Stimulated activated CD8-positive, alpha-beta memory T cell treated with anti-CD3 and anti-CD28 coated beads, Interleukin-4, amount 100 ng/mL, for 4 hours (primary cell): ENCODE measurements at regions not wholly inside any gene's neighbourhood (a gene's known extent, or its start where the extent isn't known, plus 50 kb on each side); places are given as distances from the start of the nearest gene placed in this dataset.
"Not testable (repeated sequence)": the region's sequence is repeated elsewhere in the genome, so short reads cannot be mapped to it uniquely, and the experiment has no call there.

ENCODE experiments used
- DNase-seq, 2 donors: peaks; one replicate each; pipeline ENCODE4 v3.0.0-alpha.2; 2020; ENCODE audit warnings: low read depth in 2 of 2, low spot score in 1 of 2

DNA sequence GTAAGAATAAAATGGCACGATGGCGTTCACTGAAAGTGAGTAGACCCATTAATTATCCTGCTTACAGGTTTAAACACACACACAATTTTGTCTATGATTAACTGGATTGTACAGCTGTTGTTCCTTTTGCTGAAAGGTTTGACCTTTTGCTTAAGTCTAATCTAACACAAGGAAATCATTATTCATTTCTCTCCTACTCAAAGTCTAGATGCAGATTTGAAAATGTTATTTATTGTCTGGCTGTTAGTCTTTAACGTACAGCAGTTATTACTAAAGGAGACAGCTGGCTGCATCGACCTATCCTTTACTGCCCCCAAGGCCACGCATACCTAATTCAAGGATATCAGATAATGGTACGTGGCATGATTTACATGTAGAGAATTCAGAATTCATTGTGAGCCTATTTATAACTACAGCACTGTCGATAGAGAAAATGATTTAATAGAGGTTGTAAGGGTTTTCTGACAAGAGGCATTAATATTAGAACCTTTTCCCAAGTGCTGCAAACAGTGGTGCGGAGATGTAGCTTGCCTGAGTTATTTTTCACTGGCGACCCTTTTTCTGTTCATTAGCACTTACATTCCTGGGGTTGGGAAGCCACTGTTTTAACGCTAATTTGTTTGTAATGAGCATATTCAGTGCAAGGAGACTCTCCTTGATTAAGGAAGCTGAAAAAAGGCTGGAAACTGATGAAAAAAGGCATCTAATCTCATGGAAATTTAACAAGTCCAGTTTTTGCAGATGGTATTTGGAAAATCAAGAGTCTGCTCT, 368.4 kb upstream of the GRAMD2B start:
- DNase-seq = no peak

DNA sequence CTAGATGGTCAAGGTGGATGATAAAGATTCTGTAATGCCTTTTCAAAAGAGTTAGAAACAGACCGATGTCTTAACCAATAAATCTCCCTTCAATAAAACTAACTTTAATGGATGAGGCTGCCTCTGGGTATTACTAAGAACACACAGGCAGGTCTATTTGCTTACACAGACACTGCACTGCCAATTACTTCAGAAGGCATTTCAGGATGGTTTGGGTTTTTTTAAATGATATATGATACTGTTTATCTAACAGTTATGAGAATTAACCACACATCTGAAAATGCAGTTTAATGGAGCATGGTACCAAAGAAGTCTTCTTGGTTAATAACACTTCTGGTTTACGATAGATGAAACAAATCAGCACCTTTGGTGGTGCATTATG, 367.9 kb upstream of the GRAMD2B start:
- DNase-seq = no peak

DNA sequence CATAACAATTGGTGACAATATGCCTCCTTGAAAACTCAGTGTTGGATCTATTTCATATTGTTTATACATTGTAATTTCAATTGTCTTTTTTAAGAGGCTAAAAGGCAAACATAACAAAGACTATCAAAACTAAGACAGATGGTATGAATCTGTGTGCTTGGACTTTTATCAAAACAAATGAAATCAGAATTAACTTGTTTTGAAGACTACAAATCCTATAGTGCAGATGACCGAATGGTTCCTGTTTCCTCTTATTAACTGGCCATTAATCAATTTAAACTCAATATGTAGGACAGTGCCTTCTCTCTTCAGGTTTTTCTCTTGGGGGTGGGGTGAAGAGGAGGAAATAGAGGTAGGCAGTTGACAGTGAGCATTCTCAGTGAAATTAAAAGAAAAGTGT, 366.9 kb upstream of the GRAMD2B start:
- no peak for DNase-seq

DNA sequence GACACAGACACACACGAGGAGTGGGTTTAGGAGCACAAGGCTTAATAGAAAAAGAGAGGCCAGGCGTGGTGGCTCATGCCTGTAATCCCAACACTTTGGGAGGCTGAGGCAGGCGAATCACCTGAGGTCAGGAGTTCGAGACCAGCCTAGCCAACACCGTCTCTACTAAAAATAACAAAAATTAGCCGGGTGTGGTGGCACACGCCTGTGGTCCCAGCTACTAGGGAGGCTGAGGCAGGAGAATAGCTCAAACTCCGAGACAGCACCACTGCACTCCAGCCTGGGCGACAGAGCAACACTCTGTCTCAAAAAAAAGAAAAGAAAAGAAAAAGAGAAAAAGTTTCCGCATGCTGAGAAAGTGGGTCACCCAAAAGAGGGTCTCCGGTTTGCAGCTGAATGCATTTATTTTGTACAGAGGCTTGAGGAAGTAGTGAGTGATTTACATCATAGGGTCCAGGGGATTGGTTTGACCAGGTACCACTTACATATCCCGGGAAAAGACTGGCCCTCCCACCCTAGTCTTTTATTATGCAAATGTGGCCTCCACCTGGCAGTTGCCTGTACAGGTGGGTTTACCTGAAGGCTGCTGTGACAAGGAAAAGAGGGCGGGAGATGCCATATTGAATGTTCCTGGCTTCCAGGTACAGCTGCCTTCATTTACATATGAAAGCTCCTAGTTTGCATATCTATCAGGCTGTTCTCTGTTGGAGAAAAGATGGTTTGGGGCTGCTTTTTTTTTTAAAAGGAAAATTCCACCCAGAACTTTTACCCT, 366.2 kb upstream of the GRAMD2B start:
- no peak for DNase-seq

DNA sequence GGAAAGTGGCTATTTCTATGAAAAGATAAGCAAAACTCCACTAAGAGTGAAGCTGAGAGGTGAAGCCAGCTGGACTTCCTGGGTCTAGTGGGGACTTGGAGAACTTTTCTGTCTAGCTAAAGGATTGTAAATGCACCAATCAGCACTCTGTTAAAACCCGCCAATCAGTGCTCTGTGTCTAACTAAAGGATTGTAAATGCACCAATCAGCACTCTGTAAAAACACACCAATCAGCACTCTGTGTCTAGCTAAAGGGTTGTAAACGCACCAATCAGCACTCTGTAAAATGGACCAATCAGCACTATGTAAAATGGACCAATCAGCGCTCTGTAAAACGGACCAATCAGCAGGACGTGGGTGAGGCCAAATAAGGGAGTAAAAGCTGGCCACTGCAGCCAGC, 364.8 kb upstream of the GRAMD2B start:
- not testable (repeated sequence) for DNase-seq

DNA sequence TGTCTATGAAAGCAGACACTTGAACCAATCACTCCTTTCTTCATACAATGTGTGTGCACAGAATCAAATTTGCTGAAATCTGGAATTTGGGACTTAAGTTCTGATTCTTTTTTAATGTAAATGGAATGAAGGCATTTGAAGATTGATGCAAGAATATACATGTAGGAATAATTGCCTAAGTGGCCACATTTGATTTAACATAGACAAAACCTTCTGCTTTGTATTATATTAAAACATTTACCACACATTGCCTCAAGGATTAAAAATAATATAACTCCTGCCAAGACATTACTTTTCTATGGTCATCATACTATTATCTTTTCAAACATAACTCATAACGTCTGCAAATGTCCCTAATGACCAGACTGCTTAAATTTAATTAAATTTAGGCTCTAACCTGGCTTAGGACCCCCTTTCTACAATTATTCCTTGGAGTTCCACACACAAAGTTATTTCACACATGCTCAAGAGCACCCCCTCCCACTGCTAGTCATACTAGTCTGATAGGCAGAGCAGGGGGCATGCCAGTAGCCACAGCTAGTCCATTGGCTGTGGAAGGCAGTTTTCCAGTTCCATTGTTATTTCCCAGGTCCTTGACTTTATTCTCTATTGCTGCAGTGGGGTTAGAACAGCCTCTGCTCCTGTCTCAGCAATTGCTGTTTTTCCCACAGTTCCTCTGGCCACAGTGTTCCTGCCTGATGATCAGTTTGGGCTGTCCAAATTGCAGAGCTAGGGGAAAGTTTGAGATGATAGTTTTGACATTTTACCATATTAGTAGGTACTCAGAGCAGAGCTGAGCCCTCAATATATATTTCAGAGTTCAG, 360.6 kb upstream of the GRAMD2B start:
- no peak for DNase-seq

DNA sequence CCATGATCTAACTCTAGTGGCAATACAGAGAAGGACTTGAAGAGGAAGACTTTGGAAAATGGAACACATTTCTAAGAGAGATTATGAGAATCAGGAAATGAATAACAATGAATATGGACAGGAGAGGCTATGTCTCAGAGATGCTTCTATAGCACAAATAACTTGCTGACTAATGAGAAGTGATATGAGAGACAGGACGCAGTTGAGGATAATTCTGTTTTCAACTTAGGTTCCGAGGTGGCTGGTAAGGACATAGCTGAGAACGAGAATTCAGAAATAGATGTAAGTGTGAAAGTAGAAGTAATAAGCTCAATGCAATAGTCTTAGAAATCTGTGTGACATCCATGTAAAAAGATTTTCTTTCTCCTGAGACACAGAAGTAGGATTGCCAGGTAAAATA, 358.1 kb upstream of the GRAMD2B start:
- DNase-seq = no peak

DNA sequence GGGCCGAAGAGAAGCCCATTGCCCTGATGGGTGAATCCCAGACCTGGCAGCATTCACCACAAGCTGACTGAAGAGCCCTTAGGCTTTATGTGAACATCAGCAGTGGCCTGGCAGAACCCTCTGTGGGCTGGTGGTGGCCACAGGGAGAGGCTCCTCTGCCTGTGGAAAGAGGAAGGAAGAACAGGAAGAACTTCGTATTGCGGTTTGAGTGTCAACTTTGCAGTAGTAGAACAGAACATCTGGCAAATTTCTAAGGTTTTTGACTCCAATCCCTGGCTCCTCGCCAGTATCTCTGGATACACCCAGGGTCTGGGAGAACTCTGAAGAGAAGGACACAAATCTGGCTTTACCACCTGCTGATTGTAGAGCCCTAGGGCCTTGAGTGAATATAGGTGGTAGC, 356.4 kb upstream of the GRAMD2B start:
- DNase-seq = no peak

DNA sequence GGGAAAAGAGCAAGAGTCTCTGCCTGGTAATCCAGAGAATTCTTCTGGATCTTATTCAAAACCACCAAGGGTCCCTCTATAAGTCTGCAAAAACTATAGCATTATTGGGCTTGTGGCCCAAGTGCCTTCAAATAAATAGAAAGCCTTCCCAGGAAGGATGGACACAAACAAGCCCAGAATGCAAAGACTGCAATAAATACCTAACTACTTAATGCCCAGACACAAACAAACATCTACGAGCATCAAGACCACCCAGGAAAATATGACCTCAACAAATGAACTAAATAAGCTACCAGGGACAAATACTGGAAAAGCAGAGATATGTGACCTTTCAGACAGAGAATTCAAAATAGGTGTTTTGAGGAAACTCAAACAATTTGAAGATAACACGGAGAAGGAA, 355.8 kb upstream of the GRAMD2B start:
- no peak for DNase-seq

DNA sequence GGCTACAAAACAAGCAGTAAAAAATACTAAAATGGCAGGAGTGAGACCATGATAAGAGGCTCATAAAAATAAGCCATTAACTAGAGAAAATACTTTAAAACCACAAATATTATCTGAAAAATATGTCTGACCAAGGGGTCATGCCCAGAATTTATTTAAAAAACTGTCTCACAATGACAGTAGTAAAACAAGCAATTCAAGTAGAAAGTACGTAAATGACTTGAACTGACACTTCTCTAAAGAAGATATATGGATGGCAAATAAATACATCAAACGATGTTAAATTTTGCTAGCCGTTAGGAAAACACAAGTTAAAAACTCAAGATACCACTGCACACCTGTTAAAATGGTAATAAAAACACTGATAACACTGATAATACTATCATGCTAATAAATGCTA, 353.9 kb upstream of the GRAMD2B start:
- no peak for DNase-seq

DNA sequence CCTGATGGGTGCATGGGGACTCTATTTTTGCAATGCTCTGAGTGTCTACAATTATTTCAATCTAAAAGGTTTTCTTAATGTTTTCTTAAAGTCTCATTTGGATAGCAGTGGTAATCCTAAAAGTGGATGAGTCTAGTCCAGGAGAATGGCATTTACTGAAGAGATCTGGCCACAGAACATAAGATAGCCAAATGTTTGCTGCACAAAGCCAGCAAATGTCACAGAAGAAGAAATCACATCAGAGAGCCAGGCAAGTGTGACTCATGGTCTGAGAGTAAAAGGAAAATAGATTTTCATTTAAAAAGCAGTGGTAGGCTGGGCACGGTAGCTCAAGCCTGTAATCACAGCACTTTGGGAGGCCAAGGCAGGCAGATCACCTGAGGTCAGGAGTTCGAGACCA, 352.7 kb upstream of the GRAMD2B start:
- no peak for DNase-seq

DNA sequence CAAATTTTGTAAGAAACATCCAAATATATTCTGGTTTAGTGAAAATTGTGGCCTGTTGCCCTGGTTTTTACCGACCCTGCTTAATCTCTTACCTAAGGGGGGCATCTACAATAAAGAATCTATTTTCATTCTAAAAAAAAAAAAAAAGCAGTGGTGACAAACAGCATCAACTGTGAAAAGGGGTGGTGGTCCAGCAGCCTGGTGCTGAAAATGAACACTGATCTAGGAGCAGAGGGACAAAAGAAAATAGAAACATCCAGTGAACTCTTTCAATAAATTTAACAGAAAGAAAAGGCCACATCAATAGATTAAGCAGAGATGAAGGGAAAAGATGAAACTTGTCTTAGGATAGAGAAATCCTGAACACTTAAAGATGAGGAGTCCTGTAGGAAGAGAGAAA, 348.7 kb upstream of the GRAMD2B start:
- no peak for DNase-seq

DNA sequence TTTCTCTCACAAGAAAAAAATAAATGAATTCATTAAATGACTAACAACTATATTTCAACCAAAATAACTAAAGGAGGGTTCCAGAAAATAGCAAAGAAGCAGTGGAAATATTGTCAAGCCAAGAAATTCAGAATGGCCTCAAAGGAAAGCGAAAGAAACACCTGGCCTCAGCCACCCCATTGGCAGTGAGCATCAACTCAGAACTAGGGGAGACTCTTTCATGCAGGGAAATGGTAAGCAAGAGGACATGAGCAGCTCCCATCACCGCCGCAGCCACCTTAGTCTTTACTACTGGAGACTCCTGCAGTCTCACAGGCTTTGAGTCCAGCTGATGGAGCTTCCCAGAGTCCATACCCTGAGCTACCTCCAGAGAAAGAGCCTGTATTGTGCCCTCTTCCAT, 343.9 kb upstream of the GRAMD2B start:
- DNase-seq = no peak

DNA sequence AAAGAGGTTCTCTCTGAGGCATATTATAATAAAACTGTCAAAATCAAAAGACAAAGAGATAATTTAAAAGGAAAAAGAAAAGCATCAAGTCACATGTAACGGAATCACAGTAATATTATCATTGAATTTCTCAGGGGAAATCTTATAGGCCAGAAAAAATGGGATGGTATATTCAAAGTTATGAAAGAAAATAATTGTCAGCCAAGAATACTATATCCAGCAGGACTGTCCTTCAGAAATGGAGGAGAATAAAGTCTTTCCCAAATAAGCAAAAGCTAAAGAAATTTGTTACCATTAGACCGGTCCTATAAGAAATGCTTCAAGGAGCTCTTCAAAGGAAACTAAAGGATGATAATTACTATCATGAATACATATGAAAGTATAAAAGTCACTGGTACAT, 342.0 kb upstream of the GRAMD2B start:
- no peak for DNase-seq

DNA sequence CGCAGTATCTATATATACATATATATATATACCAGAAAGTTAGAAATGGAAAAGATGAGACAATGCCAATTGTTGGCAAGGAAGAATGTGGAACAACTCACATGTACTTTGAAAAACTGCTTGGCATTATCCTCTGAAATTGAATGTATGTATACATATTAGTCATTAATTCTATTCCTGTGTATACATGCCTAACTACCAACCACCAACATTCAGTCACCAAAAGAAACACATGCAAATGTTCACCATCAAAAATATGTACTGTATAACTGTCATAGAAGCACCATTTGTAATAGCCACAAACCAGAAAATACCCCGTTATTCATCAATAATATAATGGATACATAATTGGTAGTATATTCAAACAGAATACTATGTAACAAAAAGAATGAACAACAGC, 330.2 kb upstream of the GRAMD2B start:
- DNase-seq = no peak

DNA sequence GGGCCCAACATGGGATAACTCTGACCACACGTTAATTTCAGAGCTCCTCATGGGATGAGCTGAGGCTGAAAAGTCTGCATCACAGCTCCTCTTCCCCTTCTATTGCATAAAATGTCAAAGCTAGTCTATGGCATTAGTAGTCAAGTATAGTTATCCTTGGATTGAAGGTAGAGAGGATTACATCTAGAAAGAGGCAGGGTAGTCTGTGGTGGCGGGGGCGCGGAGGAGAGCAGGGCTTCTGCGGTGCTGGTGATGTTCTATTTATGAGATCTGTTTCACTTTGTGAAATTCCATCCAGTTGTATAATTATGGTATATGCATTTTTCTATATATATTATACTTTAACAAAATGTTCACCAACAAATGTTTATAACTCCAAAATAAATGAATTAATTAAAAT, 329.5 kb upstream of the GRAMD2B start:
- no peak for DNase-seq

DNA sequence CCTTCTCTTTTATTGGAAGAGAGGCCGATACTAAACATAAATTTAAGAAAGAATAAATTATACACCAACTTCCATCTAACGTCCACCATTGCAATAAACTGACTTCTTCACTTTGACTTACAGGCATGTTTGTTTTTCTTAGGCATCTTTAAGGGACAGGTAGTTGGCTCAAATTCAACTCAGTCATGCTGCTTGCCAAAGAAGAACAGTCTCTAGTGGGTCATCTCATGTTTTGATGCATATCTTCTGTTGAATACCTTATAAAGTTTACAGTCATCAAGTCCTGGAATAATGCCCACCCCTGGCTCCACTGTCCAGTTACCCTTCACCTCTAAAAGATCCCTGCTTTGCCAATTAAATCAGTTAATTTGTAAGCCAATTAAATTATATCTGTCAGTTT, 328.2 kb upstream of the GRAMD2B start:
- DNase-seq = no peak

DNA sequence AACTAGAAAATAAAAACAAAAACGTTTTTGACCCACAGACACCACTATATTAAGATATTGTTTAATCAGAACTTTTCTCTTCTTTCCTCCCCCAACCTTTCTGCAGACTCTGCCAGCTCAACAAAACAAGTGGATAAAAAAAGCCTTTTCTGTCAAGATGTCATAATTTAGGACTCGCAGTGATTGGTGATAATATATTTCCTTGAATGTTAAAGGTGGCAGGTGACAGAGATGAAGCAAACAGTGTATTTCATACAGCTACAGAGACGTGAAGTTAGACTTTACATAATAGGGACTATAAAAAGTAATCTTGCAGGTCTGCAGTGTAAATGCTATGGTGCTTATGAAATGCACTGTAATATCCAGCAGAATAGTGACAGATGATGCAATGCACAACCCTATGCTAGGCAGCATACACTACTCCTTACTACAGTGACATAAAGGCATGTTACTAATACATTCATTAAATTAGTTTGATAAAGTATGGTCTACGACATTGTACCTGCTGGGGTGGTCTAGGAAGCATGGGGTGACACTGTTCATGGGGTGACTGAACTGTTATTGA, 326.7 kb upstream of the GRAMD2B start:
- no peak for DNase-seq

DNA sequence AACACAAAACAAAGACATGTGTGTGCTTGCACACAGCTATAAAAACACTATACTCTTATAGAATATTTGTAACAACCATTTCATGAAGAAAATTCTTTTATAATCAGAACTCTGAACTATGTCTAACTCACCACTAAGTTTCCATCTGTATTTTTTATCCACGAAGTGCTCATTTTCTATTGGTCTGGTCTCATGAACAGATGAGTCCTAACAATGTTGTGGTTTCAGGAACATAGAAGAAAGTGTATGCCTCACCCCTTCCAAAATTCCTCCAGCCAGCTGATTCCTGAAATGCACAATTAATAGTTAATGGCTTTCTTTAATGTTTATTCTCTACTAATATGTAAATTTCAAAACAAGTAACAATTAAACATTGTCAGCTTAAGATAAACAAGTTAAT, 325.3 kb upstream of the GRAMD2B start:
- no peak for DNase-seq

DNA sequence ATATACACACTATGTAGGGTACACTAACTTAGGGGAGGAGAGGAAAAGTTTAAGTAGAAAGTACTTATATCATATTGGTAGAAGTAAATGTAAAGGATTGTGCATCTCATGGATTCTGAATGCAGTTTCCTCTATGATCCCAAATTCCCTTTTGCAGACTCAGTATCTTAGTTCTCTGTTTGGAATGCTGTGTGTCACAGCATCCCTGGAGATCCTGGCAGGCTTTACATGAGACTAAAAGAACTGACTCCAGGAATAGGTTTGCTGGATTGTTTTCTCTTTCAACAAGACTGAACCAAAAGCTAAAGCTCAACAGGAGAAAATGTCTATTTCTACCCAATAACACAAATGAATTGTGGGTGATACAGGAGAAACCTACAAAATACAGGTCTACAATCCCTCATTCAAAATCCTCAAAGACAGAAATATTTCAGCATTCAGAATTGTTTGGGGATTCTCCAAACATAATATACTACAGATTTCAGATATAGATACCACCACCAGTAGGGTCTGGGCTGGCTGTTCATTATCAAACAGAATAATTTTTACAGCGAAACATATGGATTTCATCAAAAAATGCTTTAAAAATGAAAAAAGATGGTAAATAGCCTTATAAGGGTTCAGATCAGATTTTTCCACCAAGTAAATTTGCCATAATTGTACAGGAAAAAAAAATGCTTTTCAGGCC, 324.7 kb upstream of the GRAMD2B start:
- no peak for DNase-seq

DNA sequence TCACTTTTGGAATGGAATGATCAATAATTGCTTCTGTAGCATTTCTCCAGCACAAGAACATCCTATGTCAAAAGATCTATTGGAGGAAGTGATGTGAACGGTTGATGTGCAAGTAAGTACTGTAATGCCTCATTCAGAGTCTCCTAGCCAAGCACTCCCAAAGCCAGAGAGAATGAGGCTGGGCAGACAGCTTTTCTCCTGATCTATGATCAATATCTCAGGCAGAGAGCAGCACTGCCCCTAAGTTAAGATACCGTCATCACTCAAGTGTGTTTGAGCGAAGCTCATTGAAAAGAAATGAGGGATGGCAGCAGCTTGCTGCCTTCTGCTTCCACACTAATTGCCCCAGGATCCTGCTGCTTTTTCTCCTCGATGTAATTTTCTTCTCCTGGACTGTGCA, 324.1 kb upstream of the GRAMD2B start:
- DNase-seq = no peak
